ENCODE measurements at regions not wholly inside any gene's neighbourhood (a gene's known extent, or its start where the extent isn't known, plus 50 kb on each side); places are given as distances from the start of the nearest gene placed in this dataset.
"Not testable (repeated sequence)": the region's sequence is repeated elsewhere in the genome, so short reads cannot be mapped to it uniquely, and the experiment has no call there.

- Mint-ChIP-seq H3K4me3 (no peak overlapping the region), H3K27ac (no peak overlapping the region), H3K9me3 (peaks cover 15% of the 10 kb centered on the region), H3K27me3 (peaks cover under 1 to 9% of the 10 kb centered on the region in 2 donors), H3K36me3 (peaks cover 26% of the 10 kb centered on the region), H3K4me1 (ENCODE audit: low read depth in 2 of 2) (peaks cover 4 to 5% of the 10 kb centered on the region in 2 donors)
- ATAC-seq (no peak), DNase-seq (ENCODE audit: low spot score) (no peak)
These were observed 50.8 kb upstream of the BOD1L1 start for GRCh38 chr4:13678186-13678924.

- Mint-ChIP-seq H3K27me3 (peaks cover 0 to 8% of the 10 kb centered on the region in 2 donors), H3K27ac (no peak overlapping the region), H3K4me3 (no peak overlapping the region), H3K4me1 (ENCODE audit: low read depth in 2 of 2) (peaks cover 4 to 5% of the 10 kb centered on the region in 2 donors), H3K9me3 (peaks cover 15% of the 10 kb centered on the region), H3K36me3 (peaks cover 24% of the 10 kb centered on the region)
- ATAC-seq (no peak), DNase-seq (ENCODE audit: low spot score) (no peak)
These were observed 54.0 kb upstream of the BOD1L1 start for GRCh38 chr4:13681570-13681969.

- H3K9me3 Mint-ChIP-seq = peaks cover 4% of the 10 kb centered on the region
- no peak overlapping the region for H3K4me3 Mint-ChIP-seq
- ATAC-seq = no peak
- H3K4me1 Mint-ChIP-seq (ENCODE audit: low read depth in 2 of 2) = no peaks in the 10 kb centered on the region
- no peak for DNase-seq (ENCODE audit: low spot score)
- H3K36me3 Mint-ChIP-seq = peaks cover 22% of the 10 kb centered on the region
- H3K27me3 Mint-ChIP-seq = peaks cover 6 to 20% of the 10 kb centered on the region in 2 donors
- H3K27ac Mint-ChIP-seq = no peak overlapping the region
These were observed 66.7 kb upstream of the BOD1L1 start for GRCh38 chr4:13694256-13694655.

- Mint-ChIP-seq H3K4me3 (no peak overlapping the region), H3K27ac (no peak overlapping the region)
These were observed 70.8 kb upstream of the BOD1L1 start for GRCh38 chr4:13698296-13698695.

GRCh38 chr4:13700021-13700857, 72.7 kb upstream of the BOD1L1 start:
- Mint-ChIP-seq H3K36me3 (no peaks in the 10 kb centered on the region), H3K4me3 (no peak overlapping the region), H3K4me1 (ENCODE audit: low read depth in 2 of 2) (no peaks in the 10 kb centered on the region), H3K9me3 (no peaks in the 10 kb centered on the region), H3K27ac (no peak overlapping the region), H3K27me3 (peaks cover 4 to 6% of the 10 kb centered on the region in 2 donors)
- DNase-seq (ENCODE audit: low spot score) (no peak), ATAC-seq (no peak)

More at GRCh38 chr4:13698296-13698695, 70.8 kb upstream of the BOD1L1 start:
- Mint-ChIP-seq H3K4me1 (ENCODE audit: low read depth in 2 of 2) (no peaks in the 10 kb centered on the region), H3K36me3 (peaks cover 4% of the 10 kb centered on the region), H3K9me3 (peaks cover 3% of the 10 kb centered on the region), H3K27me3 (peaks cover 5 to 8% of the 10 kb centered on the region in 2 donors)
- ATAC-seq = no peak
- DNase-seq (ENCODE audit: low spot score) = no peak

GRCh38 chr4:13700858-13701140, 73.3 kb upstream of the BOD1L1 start:
- not testable (repeated sequence) for H3K27ac Mint-ChIP-seq; H3K27me3 Mint-ChIP-seq; H3K36me3 Mint-ChIP-seq; H3K4me3 Mint-ChIP-seq; DNase-seq (ENCODE audit: low spot score); ATAC-seq; H3K9me3 Mint-ChIP-seq; H3K4me1 Mint-ChIP-seq (ENCODE audit: low read depth in 2 of 2)

GRCh38 chr4:13701937-13702446, 74.5 kb upstream of the BOD1L1 start:
- Mint-ChIP-seq H3K27ac (no peak overlapping the region), H3K27me3 (peaks cover 6 to 7% of the 10 kb centered on the region in 2 donors), H3K4me1 (ENCODE audit: low read depth in 2 of 2) (no peaks in the 10 kb centered on the region), H3K4me3 (no peak overlapping the region), H3K36me3 (no peaks in the 10 kb centered on the region), H3K9me3 (no peaks in the 10 kb centered on the region)
- ATAC-seq (no peak), DNase-seq (ENCODE audit: low spot score) (no peak)

- peaks cover 6 to 7% of the 10 kb centered on the region in 2 donors for H3K27me3 Mint-ChIP-seq
- ATAC-seq = no peak
- no peak overlapping the region for H3K27ac Mint-ChIP-seq
- no peaks in the 10 kb centered on the region for H3K9me3 Mint-ChIP-seq
- H3K36me3 Mint-ChIP-seq = no peaks in the 10 kb centered on the region
- H3K4me3 Mint-ChIP-seq = no peak overlapping the region
- no peak for DNase-seq (ENCODE audit: low spot score)
- no peaks in the 10 kb centered on the region for H3K4me1 Mint-ChIP-seq (ENCODE audit: low read depth in 2 of 2)
These were observed 75.6 kb upstream of the BOD1L1 start for GRCh38 chr4:13703096-13703495.

GRCh38 chr4:13704035-13704434, 76.5 kb upstream of the BOD1L1 start:
- Mint-ChIP-seq H3K36me3 (no peaks in the 10 kb centered on the region), H3K4me3 (no peak overlapping the region), H3K27me3 (peaks cover 5 to 6% of the 10 kb centered on the region in 2 donors), H3K27ac (no peak overlapping the region), H3K9me3 (no peaks in the 10 kb centered on the region), H3K4me1 (ENCODE audit: low read depth in 2 of 2) (no peaks in the 10 kb centered on the region)
- ATAC-seq (no peak), DNase-seq (ENCODE audit: low spot score) (no peak)

GRCh38 chr4:13704761-13705160, 77.2 kb upstream of the BOD1L1 start:
- Mint-ChIP-seq H3K4me3 (no peak overlapping the region), H3K4me1 (ENCODE audit: low read depth in 2 of 2) (no peaks in the 10 kb centered on the region), H3K9me3 (no peaks in the 10 kb centered on the region), H3K27ac (no peak overlapping the region), H3K27me3 (peaks cover 5 to 6% of the 10 kb centered on the region in 2 donors), H3K36me3 (no peaks in the 10 kb centered on the region)
- DNase-seq (ENCODE audit: low spot score) (no peak), ATAC-seq (no peak)

GRCh38 chr4:13705521-13706041, 78.1 kb upstream of the BOD1L1 start:
- DNase-seq (ENCODE audit: low spot score) (no peak), ATAC-seq (no peak)
- H3K4me3 Mint-ChIP-seq = no peak overlapping the region
- H3K36me3 Mint-ChIP-seq = no peaks in the 10 kb centered on the region
- H3K9me3 Mint-ChIP-seq = peaks cover 7% of the 10 kb centered on the region
- no peak overlapping the region for H3K27ac Mint-ChIP-seq
- H3K4me1 Mint-ChIP-seq (ENCODE audit: low read depth in 2 of 2) = no peaks in the 10 kb centered on the region
- peaks cover 5 to 6% of the 10 kb centered on the region in 2 donors for H3K27me3 Mint-ChIP-seq

- Mint-ChIP-seq H3K36me3 (no peaks in the 10 kb centered on the region), H3K9me3 (peaks cover 7% of the 10 kb centered on the region), H3K4me1 (ENCODE audit: low read depth in 2 of 2) (no peaks in the 10 kb centered on the region), H3K27me3 (peaks cover 5 to 6% of the 10 kb centered on the region in 2 donors), H3K4me3 (no peak overlapping the region), H3K27ac (no peak overlapping the region)
- ATAC-seq (no peak), DNase-seq (ENCODE audit: low spot score) (no peak)
These were observed 78.6 kb upstream of the BOD1L1 start for GRCh38 chr4:13706120-13706519.

- Mint-ChIP-seq H3K27me3 (peaks cover 5 to 9% of the 10 kb centered on the region in 2 donors), H3K27ac (no peak overlapping the region), H3K9me3 (peaks cover 11% of the 10 kb centered on the region), H3K4me1 (ENCODE audit: low read depth in 2 of 2) (no peaks in the 10 kb centered on the region), H3K4me3 (no peak overlapping the region), H3K36me3 (no peaks in the 10 kb centered on the region)
- DNase-seq (ENCODE audit: low spot score) (no peak), ATAC-seq (no peak)
These were observed 79.2 kb upstream of the BOD1L1 start for GRCh38 chr4:13706716-13707115.
